C4-2B (cell line): ENCODE measurements at regions not wholly inside any gene's neighbourhood (a gene's known extent, or its start where the extent isn't known, plus 50 kb on each side); places are given as distances from the start of the nearest gene placed in this dataset.

Experiments used
- CTCF ChIP-seq: fragments of 450-650 bp; conservative IDR thresholded peaks from 2 replicates; pipeline ENCODE4 v1.5.1; 2017; ENCODE audit warnings: mild to moderate bottlenecking
- ZFX ChIP-seq: fragments of 450-650 bp; IDR thresholded peaks from 2 replicates; pipeline ENCODE4 v1.6.1; 2017

DNA sequence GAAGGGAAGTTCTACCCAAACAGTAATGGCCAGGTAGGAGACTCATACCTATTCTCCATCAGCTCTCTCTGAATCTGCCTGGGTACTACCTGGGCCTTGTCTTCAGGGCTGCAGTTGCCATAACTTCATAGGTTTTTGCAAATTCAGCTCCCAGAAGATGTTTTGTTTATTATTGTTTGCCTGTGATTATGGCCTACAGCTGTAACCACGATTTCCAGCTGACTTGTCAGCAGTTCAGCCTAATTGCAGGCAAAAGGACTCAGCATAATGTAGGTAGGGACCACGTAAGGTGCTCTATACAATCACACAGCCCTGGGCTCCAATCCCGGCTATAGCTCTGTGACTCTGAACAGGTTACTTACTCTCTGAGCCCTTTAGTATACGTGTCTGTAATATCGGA, 187.0 kb upstream of the FN1 start:
- TF ChIP-seq CTCF: no peak
- TF ChIP-seq ZFX: no peak
